ENCODE measurements at regions not wholly inside any gene's neighbourhood (a gene's known extent, or its start where the extent isn't known, plus 50 kb on each side); places are given as distances from the start of the nearest gene placed in this dataset.

DNA sequence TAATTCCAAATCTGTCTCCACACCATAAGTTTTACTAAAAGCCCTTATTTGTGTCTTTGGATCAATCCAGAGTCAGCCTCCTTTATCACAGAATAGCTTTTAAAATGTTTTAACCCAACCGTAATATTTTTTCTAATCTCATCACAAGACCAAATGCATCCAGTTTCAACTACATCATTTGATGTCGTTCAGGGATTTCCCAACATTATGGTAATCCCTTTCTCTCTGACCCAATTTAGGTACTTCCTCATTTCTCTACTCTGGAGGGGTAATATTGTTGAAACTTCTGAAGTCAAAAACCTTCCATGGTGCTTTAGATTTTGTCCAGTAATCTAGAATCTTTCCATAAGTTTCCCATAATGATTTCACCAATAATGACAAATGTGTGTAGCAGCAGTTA lies 596.8 kb downstream of the SOX5 start:
- no peak overlapping the region for H3K4me3 ChIP-seq
- 65 to 76% methylated on average over 2 of the region's 2 CpGs for WGBS, 2 donors
- no peak overlapping the region for H3K27ac ChIP-seq
- H3K9me3 ChIP-seq = no peaks in the 10 kb centered on the region
- no peaks in the 10 kb centered on the region for H3K27me3 ChIP-seq
- DNase-seq = no peak
- no peaks in the 10 kb centered on the region for H3K4me1 ChIP-seq
- intact Hi-C loops (cut with DNase I) = no loop called here
- no peak for TF ChIP-seq POLR2A (IDR thresholded peaks at IDR 0.05)
- TF ChIP-seq, protein P1, sequence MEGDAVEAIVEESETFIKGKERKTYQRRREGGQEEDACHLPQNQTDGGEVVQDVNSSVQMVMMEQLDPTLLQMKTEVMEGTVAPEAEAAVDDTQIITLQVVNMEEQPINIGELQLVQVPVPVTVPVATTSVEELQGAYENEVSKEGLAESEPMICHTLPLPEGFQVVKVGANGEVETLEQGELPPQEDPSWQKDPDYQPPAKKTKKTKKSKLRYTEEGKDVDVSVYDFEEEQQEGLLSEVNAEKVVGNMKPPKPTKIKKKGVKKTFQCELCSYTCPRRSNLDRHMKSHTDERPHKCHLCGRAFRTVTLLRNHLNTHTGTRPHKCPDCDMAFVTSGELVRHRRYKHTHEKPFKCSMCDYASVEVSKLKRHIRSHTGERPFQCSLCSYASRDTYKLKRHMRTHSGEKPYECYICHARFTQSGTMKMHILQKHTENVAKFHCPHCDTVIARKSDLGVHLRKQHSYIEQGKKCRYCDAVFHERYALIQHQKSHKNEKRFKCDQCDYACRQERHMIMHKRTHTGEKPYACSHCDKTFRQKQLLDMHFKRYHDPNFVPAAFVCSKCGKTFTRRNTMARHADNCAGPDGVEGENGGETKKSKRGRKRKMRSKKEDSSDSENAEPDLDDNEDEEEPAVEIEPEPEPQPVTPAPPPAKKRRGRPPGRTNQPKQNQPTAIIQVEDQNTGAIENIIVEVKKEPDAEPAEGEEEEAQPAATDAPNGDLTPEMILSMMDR (IDR thresholded peaks at IDR 0.05) = no peak
- no peaks in the 10 kb centered on the region for H3K36me3 ChIP-seq

DNA sequence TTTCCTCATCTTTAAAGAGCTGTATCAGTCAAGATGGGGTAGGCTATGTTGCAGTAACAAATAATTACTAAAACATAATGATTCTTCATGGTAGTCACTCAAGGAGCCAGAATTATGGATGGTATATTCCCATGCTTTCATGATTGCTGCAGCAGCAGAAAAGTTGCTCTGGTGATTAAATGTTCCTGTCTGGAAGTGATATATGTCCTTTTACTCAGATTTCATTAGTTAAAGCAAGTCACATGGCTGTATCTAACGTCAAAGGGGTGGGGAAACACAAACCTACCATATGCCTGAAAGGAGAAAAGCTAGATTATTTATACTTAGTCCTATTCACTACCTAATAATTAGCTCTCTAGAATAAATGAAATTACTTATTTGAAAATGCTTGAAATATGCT lies 594.7 kb downstream of the SOX5 start:
- H3K36me3 ChIP-seq = no peaks in the 10 kb centered on the region
- H3K4me1 ChIP-seq = no peaks in the 10 kb centered on the region
- no peak for DNase-seq
- no peaks in the 10 kb centered on the region for H3K9me3 ChIP-seq
- no peak overlapping the region for H3K4me3 ChIP-seq
- intact Hi-C loops (cut with DNase I) = no loop called here
- TF ChIP-seq POLR2A (IDR thresholded peaks at IDR 0.05) = no peak
- TF ChIP-seq, protein P1 (IDR thresholded peaks at IDR 0.05) = no peak
- no peak overlapping the region for H3K27ac ChIP-seq
- 20 to 22% methylated on average over 1 of the region's 1 CpG for whole genome bisulfite sequencing, 2 donors
- H3K27me3 ChIP-seq = no peaks in the 10 kb centered on the region

DNA sequence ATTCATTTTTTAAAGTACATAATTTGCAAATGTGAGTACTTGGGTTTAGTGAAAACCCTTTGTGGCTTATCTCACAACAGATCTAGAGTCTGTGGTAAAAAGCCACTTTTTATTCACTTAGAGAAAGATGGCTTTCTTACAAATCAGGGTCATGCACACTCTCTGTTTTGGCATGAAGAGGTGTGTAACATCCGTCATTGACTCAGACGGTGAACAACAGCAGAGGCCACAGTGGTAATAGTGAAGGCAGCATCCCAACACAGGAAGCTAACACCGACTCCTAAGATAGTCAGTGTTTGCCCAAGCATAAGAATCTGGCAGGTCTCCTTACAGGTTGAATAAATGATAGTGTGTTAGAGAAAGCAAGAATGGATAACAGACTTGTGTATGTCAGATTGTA lies 593.0 kb downstream of the SOX5 start:
- Histone ChIP-seq H3K4me1 (no peaks in the 10 kb centered on the region), H3K9me3 (no peaks in the 10 kb centered on the region), H3K27ac (no peak overlapping the region), H3K27me3 (no peaks in the 10 kb centered on the region), H3K36me3 (no peaks in the 10 kb centered on the region), H3K4me3 (no peak overlapping the region)
- 59% methylated on average over 3 of the region's 3 CpGs for WGBS, 2 donors
- no peak for TF ChIP-seq POLR2A (IDR thresholded peaks at IDR 0.05)
- TF ChIP-seq, protein P1 (IDR thresholded peaks at IDR 0.05) = no peak
- no peak for DNase-seq
- intact Hi-C loops (cut with DNase I) = no loop called here

DNA sequence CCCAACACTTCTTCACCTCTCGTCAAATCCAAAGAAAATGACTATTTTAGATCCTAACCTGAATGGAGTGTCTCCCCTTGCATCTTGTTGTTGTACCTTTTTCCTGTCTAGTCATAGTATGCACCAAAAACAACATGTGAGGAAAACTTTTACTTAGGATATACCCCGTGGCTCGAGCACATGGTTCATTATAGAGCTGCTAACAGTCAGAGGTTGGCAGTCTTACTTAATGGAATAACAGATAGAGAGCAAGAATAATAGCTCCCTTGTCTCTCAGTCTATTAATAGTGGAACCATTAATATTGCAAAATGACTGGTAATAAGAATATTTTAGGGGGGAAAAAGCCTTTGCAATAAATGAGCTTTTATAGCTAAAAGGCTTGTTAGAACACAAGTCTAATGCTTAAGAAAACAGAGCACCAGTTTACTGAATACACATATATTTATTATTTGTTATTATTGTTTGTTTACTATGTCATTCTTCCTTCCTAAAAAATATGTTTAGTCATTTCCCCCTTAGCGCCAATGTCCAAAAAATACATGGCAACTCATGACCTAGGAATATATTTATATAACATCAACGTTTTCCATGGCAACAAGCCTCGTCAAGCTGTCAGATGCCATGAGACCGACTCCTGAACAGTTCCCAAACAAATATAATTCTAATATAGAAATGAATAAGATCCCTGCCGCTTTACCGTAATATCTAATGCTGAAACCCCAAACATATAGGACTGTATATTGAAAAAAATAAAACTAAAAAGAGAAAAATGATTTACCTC lies 592.4 kb downstream of the SOX5 start:
- Histone ChIP-seq H3K27ac (no peak overlapping the region), H3K27me3 (no peaks in the 10 kb centered on the region), H3K4me3 (no peak overlapping the region), H3K36me3 (no peaks in the 10 kb centered on the region), H3K9me3 (no peaks in the 10 kb centered on the region), H3K4me1 (no peaks in the 10 kb centered on the region)
- WGBS, 2 donors = 66 to 74% methylated on average over 9 of the region's 9 CpGs
- DNase-seq = no peak
- TF ChIP-seq, protein P1 (IDR thresholded peaks at IDR 0.05) = no peak
- no peak for TF ChIP-seq POLR2A (IDR thresholded peaks at IDR 0.05)
- intact Hi-C loops (cut with DNase I) = no loop called here

DNA sequence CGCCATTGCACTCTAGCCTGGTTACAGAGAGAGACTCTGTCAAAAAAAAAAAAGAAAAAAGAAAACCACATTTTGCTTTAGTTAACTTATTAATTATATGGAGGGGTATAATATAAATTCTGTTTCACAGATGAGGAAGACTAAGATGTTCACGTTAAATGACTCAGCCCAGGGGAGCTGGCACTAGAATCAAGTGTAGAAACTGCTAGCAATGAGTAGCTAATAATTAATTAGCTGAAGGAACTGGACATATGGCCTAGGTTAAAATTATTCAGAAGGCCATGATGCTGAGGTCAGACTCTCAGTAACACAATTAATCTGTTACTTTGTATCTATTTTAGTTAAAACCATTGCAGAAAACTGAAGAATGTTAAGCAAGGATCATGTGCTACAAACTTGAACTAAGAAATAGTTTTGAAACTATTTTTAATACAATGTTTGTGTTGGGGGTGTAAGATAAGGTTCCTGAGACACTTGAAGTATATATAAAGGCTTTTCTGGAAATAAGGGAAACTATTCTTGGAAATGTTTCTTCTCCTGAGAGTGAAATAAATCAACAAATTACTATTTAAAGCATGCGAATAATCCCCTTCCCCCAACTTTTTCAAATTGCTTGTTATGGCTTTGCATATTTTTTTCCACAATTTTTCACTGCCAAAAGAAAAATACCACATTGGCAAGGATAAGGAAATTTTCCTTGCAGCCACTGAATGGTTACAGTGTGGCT lies 589.3 kb downstream of the SOX5 start:
- no peak overlapping the region for H3K27ac ChIP-seq
- TF ChIP-seq, protein P1 (IDR thresholded peaks at IDR 0.05) = no peak
- TF ChIP-seq POLR2A (IDR thresholded peaks at IDR 0.05) = no peak
- no peak overlapping the region for H3K4me3 ChIP-seq
- peaks cover 0 to 7% (median 0%) of the 10 kb centered on the region in 3 donors for H3K9me3 ChIP-seq
- H3K4me1 ChIP-seq = no peaks in the 10 kb centered on the region
- no peak for DNase-seq
- intact Hi-C loops (cut with DNase I) = no loop called here
- H3K27me3 ChIP-seq = no peaks in the 10 kb centered on the region
- H3K36me3 ChIP-seq = no peaks in the 10 kb centered on the region
- WGBS, 2 donors = 53 to 65% methylated on average over 3 of the region's 3 CpGs
